GM10248 (cell line): ENCODE measurements at regions not wholly inside any gene's neighbourhood (a gene's known extent, or its start where the extent isn't known, plus 50 kb on each side); places are given as distances from the start of the nearest gene placed in this dataset.

Experiments used
- CTCF ChIA-PET: fragments of 300-600 bp; sonication (Branson Sonifier 250); formaldehyde crosslinking; extraction: SDS; loops from one replicate; lab custom pipeline; 2021; ENCODE audit warnings: antibody characterized with exemption; lab: Yijun Ruan, JAX
- POLR2A ChIA-PET: fragments of 350-650 bp; sonication (Branson Sonifier 250); formaldehyde crosslinking; extraction: SDS; loops from one replicate; lab custom pipeline; 2020; ENCODE audit warnings: antibody characterized with exemption; lab: Yijun Ruan, JAX
- DNase-seq: peaks from one replicate; pipeline ENCODE4 v3.0.0; 2012; ENCODE audit errors: extremely low spot score
- TF ChIP-seq, protein P1 (sequence below): IDR thresholded peaks from 2 replicates; pipeline ENCODE4 v1.5.1; 2012; ENCODE audit warnings: mild to moderate bottlenecking, low read depth; ENCODE audit errors: extremely low read depth, missing control alignments, control extremely low read depth

GRCh38 chr5:160959804-160960203, 107.8 kb upstream of the ATP10B start:
- ChIA-PET CTCF (interaction anchor here (1.5 kb wide), 1 partner anchor 8 kb away, joined by 5 read pairs; no protein-coding TSS in a partner anchor), POLR2A (no interaction called here)
- TF ChIP-seq, protein P1, sequence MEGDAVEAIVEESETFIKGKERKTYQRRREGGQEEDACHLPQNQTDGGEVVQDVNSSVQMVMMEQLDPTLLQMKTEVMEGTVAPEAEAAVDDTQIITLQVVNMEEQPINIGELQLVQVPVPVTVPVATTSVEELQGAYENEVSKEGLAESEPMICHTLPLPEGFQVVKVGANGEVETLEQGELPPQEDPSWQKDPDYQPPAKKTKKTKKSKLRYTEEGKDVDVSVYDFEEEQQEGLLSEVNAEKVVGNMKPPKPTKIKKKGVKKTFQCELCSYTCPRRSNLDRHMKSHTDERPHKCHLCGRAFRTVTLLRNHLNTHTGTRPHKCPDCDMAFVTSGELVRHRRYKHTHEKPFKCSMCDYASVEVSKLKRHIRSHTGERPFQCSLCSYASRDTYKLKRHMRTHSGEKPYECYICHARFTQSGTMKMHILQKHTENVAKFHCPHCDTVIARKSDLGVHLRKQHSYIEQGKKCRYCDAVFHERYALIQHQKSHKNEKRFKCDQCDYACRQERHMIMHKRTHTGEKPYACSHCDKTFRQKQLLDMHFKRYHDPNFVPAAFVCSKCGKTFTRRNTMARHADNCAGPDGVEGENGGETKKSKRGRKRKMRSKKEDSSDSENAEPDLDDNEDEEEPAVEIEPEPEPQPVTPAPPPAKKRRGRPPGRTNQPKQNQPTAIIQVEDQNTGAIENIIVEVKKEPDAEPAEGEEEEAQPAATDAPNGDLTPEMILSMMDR = no peak
- DNase-seq = no peak

GRCh38 chr5:160957312-160957861, 105.4 kb upstream of the ATP10B start:
- DNase-seq = no peak
- TF ChIP-seq, protein P1 = no peak
- CTCF ChIA-PET = interaction anchor here (1.0 kb wide), 1 partner anchor 14 kb away, joined by 3 read pairs; no protein-coding TSS in a partner anchor
- POLR2A ChIA-PET = no interaction called here

GRCh38 chr5:160956051-160956450, 104.0 kb upstream of the ATP10B start:
- no peak for DNase-seq
- TF ChIP-seq, protein P1 = no peak
- ChIA-PET POLR2A (no interaction called here), CTCF (no interaction called here)

GRCh38 chr5:160950311-160950710, 98.3 kb upstream of the ATP10B start:
- CTCF ChIA-PET = no interaction called here

DNA sequence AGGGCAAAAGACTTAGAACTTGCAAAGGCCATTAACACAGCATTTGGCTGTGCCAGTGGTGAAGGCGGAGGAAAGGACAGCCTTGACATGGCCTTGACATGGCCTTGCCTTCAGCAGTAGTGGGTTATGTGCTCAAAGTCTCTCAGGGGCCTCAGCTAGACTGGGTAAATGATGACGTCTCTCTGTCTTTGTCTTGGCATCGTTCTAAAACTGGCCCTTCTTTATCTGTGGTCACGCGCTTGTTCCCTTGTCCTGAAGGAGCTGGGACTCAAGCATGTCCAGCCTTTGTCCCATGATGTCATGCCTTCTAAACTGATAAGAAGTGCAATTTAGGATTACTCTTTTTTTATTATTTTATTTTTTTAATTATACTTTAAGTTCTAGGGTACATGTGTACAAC, 88.7 kb upstream of the ATP10B start:
- ChIA-PET POLR2A (no interaction called here), CTCF (no interaction called here)
- TF ChIP-seq, protein P1 = no peak
- no peak for DNase-seq

More at GRCh38 chr5:160950311-160950710, 98.3 kb upstream of the ATP10B start:
- POLR2A ChIA-PET = no interaction called here
- TF ChIP-seq, protein P1 = no peak
- no peak for DNase-seq

DNA sequence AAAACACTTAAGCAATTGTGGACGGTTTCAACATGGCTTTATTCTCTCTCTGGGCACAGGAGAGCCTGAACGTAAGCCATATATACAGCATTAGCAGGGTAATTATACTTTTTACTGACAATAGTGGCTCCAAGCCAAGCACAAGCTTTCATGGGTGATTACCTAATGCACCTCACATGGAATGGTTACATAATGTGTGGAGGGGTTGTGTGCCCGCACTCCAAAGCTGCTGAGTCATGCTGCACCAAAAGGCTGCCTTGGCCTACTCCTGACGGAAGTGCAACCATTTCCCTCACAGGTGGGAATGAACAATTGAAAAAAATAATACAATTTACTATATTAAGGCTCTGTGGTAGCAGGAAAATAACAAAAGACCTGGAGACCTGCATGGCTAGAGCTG, 86.5 kb upstream of the ATP10B start:
- ChIA-PET CTCF (no interaction called here), POLR2A (no interaction called here)
- no peak for DNase-seq
- TF ChIP-seq, protein P1 = no peak

DNA sequence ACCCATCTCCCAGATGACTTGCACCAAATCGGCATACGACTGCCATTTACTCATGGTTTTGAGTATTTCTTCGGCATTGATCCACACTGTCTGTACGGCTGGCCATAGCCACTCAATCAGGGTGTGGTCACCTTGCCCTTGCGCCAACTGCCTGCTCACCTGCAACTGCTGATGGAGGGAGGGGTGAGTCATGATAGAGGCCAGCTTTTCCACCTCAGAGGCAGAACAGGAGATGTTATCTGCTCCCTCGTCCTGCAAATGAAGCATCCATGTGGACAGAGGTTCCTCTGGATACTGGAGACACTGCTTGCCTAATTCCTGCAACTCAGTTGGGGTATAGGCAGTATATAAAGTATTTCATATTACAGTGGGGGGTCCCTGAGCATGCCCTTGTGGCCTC, 85.6 kb upstream of the ATP10B start:
- CTCF ChIA-PET = no interaction called here
- POLR2A ChIA-PET = no interaction called here
- no peak for DNase-seq
- TF ChIP-seq, protein P1 = no peak
